ENCODE measurements at regions not wholly inside any gene's neighbourhood (a gene's known extent, or its start where the extent isn't known, plus 50 kb on each side); places are given as distances from the start of the nearest gene placed in this dataset.
A peak's percentile ranks its signal among the peaks of the same experiment; 100 is the strongest.

DNA sequence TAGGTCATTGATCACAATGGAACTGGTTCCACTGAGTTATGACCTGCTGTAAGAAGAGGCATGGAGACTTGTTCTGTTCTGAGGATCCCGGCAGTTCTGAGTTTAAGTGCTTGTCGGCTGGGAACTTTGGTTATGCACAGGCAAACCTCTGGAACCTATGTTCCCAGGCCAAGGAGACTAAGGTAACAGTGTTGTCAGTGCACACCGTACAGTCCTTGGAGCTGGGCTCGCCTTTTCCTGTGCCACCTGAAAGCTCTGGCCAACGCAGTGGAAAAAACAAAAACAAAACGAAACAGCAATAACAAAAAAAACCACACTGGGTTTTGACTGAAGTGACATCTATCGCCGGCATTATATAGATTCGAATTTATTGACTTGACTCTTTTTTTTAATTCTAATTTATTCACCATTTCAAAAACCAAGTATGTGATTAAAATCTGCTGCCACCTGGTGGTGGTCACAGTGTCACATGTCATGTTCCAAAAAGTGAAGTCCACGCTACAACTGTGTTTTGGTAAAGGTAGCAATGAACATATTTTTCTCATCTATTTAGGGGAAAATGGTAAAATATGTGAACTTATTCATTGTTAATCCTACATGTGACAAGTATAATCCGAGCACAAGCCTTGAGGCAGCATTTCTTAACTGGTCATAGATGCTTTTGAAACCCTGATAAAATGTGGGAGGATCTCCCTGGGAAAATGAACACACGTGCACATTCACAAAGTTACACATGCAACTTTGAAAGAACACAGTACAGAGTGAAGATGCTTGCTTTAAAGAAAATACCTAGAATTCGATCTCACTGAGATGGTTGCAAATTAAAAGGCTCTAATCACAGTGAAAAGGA lies 113.8 kb upstream of the PPP2R2D start:
- ATAC-seq = no peak
- Histone ChIP-seq H3K4me1 (ENCODE audit: low read depth) (no peaks in the 10 kb centered on the region), H3K36me3 (ENCODE audit: low read depth) (no peaks in the 10 kb centered on the region), H3K4me3 (no peak overlapping the region), H3K9me3 (no peaks in the 10 kb centered on the region)
- intact Hi-C loops (cut with DNase I, micrococcal nuclease) = no loop called here
- TF ChIP-seq, protein P1, sequence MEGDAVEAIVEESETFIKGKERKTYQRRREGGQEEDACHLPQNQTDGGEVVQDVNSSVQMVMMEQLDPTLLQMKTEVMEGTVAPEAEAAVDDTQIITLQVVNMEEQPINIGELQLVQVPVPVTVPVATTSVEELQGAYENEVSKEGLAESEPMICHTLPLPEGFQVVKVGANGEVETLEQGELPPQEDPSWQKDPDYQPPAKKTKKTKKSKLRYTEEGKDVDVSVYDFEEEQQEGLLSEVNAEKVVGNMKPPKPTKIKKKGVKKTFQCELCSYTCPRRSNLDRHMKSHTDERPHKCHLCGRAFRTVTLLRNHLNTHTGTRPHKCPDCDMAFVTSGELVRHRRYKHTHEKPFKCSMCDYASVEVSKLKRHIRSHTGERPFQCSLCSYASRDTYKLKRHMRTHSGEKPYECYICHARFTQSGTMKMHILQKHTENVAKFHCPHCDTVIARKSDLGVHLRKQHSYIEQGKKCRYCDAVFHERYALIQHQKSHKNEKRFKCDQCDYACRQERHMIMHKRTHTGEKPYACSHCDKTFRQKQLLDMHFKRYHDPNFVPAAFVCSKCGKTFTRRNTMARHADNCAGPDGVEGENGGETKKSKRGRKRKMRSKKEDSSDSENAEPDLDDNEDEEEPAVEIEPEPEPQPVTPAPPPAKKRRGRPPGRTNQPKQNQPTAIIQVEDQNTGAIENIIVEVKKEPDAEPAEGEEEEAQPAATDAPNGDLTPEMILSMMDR (IDR thresholded peaks at IDR 0.05) = peak; percentile 44
- DNase-seq = peak in 1 of 3 donors; percentile 61

DNA sequence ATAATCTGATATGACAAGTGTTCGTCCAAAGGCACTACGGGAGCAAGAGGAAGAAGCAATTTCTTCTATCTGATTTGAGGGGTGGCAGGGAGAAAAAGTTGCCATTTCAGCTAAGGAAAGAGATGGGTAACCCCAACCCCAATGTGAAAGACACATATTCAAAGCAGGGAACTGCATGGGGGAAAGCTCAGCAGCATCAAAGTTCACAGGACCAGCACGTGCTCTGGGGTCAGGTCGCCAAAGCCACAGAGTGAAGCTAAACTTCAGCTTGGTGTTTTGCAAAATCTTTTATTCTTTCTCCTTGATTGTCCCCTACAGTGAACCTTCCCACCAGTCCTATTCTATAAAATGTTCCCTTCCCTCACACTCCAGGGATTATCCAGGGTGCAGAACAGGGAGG lies 112.8 kb upstream of the PPP2R2D start:
- no peaks in the 10 kb centered on the region for H3K9me3 ChIP-seq

DNA sequence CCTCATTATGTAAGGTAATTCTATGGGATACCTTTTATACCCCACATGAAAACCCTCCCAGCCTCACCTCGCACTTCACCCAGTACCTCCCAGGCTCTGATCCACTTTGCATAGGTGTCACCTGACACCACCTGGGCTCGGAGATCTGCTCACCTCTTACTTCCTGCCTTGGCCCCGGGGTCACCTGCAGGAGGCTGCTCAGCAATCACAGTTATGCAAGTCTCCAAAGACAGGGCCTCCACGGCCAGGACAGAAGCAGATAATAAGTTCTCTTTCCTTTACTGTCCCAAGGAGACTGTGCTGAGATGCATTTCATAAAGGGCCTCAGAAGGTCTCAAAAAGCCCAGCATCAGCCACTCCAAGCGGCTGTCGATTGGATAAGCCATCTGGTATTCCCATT lies 112.4 kb upstream of the PPP2R2D start:
- Histone ChIP-seq H3K9me3 (no peaks in the 10 kb centered on the region), H3K36me3 (ENCODE audit: low read depth) (no peaks in the 10 kb centered on the region), H3K4me1 (ENCODE audit: low read depth) (no peaks in the 10 kb centered on the region), H3K4me3 (no peak overlapping the region)
- intact Hi-C loops (cut with DNase I, micrococcal nuclease) = no loop called here
- DNase-seq (no peak), ATAC-seq (no peak)
- TF ChIP-seq, protein P1 (IDR thresholded peaks at IDR 0.05) = no peak

More for the DNA sequence above, 112.8 kb upstream of the PPP2R2D start:
- TF ChIP-seq, protein P1 (IDR thresholded peaks at IDR 0.05) = no peak
- no peak for ATAC-seq
- DNase-seq = no peak
- intact Hi-C loops (cut with DNase I, micrococcal nuclease) = no loop called here
- H3K4me3 ChIP-seq = no peak overlapping the region
- H3K36me3 ChIP-seq (ENCODE audit: low read depth) = no peaks in the 10 kb centered on the region
- no peaks in the 10 kb centered on the region for H3K4me1 ChIP-seq (ENCODE audit: low read depth)

DNA sequence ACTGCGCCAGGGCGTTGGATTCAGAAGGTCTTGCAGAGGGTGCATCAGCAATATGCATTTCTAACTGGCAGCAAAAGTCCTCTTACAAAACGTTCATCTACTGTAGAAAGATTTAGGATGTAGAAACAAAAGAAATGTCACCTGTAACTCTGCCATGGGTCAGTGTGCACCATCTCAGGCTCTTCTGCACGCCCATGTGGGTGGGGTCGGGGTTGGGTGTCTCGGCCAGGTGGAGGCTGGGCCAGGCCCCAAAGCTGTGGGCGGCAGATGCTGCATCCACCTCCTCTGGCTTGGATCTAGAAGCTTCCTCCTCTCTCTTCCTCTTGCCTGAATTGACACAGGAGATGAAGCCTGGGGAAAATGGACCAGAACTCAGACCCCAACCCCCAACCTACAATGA lies 111.3 kb upstream of the PPP2R2D start:
- intact Hi-C loops (cut with DNase I, micrococcal nuclease) = no loop called here
- TF ChIP-seq, protein P1 (IDR thresholded peaks at IDR 0.05) = no peak
- no peak for ATAC-seq
- Histone ChIP-seq H3K4me1 (ENCODE audit: low read depth) (no peaks in the 10 kb centered on the region), H3K36me3 (ENCODE audit: low read depth) (no peaks in the 10 kb centered on the region), H3K9me3 (no peaks in the 10 kb centered on the region), H3K4me3 (no peak overlapping the region)
- no peak for DNase-seq

DNA sequence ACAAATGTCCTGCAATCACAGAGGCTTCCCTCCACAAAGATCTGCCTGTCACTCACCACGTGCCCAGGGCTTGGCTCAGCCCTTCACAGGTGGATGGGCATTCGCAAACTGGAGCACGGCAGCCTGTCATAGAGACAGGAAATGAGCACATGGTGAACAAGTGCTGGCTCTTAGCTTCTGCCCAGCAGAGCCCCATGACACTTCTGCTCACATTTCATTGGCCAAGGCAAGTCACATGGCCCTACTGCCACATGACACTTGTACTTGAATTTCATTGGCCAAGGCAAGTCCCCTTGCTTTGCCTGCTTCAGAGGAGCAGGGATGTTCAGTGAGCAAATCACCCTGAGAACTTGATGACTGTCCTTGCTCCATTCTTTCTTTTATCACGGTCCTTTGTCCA lies 110.8 kb upstream of the PPP2R2D start:
- TF ChIP-seq, protein P1 (IDR thresholded peaks at IDR 0.05) = no peak
- Histone ChIP-seq H3K9me3 (no peaks in the 10 kb centered on the region), H3K4me3 (no peak overlapping the region), H3K4me1 (ENCODE audit: low read depth) (no peaks in the 10 kb centered on the region), H3K36me3 (ENCODE audit: low read depth) (no peaks in the 10 kb centered on the region)
- DNase-seq (no peak), ATAC-seq (no peak)
- intact Hi-C loops (cut with DNase I, micrococcal nuclease) = no loop called here

All from mucosa of descending colon (tissue), 3 donors.